CD8-positive, alpha-beta memory T cell (primary cell): ENCODE measurements at regions not wholly inside any gene's neighbourhood (a gene's known extent, or its start where the extent isn't known, plus 50 kb on each side); places are given as distances from the start of the nearest gene placed in this dataset.

Source experiments
- CTCF ChIA-PET: fragments of 350-600 bp; sonication (Branson Sonifier 250); formaldehyde crosslinking; loops from one replicate; lab custom pipeline; 2021; ENCODE audit warnings: antibody characterized with exemption; lab: Charles Lee
- POLR2A ChIA-PET: fragments of 350-600 bp; sonication (Branson Sonifier 250); formaldehyde crosslinking; loops from one replicate; lab custom pipeline; 2021; ENCODE audit warnings: antibody characterized with exemption; lab: Charles Lee
- DNase-seq, 5 donors: peaks; one replicate each; pipeline versions ENCODE4 v3.0.0 to v3.0.0-alpha.2; 2020 to 2022; ENCODE audit warnings: mixed read lengths in 1 of 5
- H3K27ac ChIP-seq: one replicate; pipeline ENCODE4 v1.7.0; 2013; ENCODE audit warnings: low read depth, mild to moderate bottlenecking, low read length, moderate library complexity
- H3K27me3 ChIP-seq: 2 replicates; pipeline ENCODE4 v1.7.0; 2013; ENCODE audit warnings: low read length, mild to moderate bottlenecking; ENCODE audit not compliant: insufficient read depth, poor library complexity, severe bottlenecking
- H3K36me3 ChIP-seq: 2 replicates; pipeline ENCODE4 v1.7.0; 2013; ENCODE audit warnings: mild to moderate bottlenecking, low read length, moderate library complexity; ENCODE audit not compliant: insufficient read depth
- H3K4me1 ChIP-seq: 2 replicates; pipeline ENCODE4 v1.7.0; 2013; ENCODE audit warnings: mild to moderate bottlenecking, low read length, moderate library complexity; ENCODE audit not compliant: insufficient read depth
- H3K4me3 ChIP-seq: 2 replicates; pipeline ENCODE4 v1.7.0; 2013; ENCODE audit warnings: mild to moderate bottlenecking, low read length
- H3K9me3 ChIP-seq: 2 replicates; pipeline ENCODE4 v1.7.0; 2013; ENCODE audit warnings: mild to moderate bottlenecking, low read length
- H3K27ac Mint-ChIP-seq, 8 donors: one replicate each; pipeline ENCODE4 v1.8.0; 2020 to 2021; ENCODE audit warnings: mixed read lengths in 8 of 8, mild to moderate bottlenecking in 6 of 8, inconsistent platforms in 3 of 8, moderate library complexity in 3 of 8
- H3K27me3 Mint-ChIP-seq, 2 donors: one replicate each; pipeline ENCODE4 v1.8.0; 2020 to 2021; ENCODE audit warnings: mixed read lengths in 2 of 2, mild to moderate bottlenecking in 1 of 2, moderate library complexity in 1 of 2
- H3K36me3 Mint-ChIP-seq, 3 donors: one replicate each; pipeline ENCODE4 v1.8.0; 2020 to 2021; ENCODE audit warnings: mixed read lengths in 3 of 3, inconsistent platforms in 1 of 3, mild to moderate bottlenecking in 1 of 3
- H3K4me1 Mint-ChIP-seq, 3 donors: one replicate each; pipeline ENCODE4 v1.8.0; 2020 to 2021; ENCODE audit warnings: mixed read lengths in 3 of 3, inconsistent platforms in 1 of 3, mild to moderate bottlenecking in 1 of 3
- H3K4me3 Mint-ChIP-seq, 7 donors: one replicate each; pipeline ENCODE4 v1.8.0; 2020 to 2021; ENCODE audit warnings: mixed read lengths in 7 of 7, mild to moderate bottlenecking in 6 of 7, moderate library complexity in 4 of 7, inconsistent platforms in 2 of 7
- H3K9me3 Mint-ChIP-seq, 5 donors: one replicate each; pipeline ENCODE4 v1.8.0; 2020 to 2022; ENCODE audit warnings: mixed read lengths in 5 of 5, mild to moderate bottlenecking in 3 of 5, moderate library complexity in 2 of 5, inconsistent platforms in 1 of 5

GRCh38 chr6:12384357-12384912, 94.3 kb downstream of the EDN1 start:
- Mint-ChIP-seq H3K27me3 (peaks cover 9% of the 10 kb centered on the region in 2 donors), H3K4me1 (no peaks in the 10 kb centered on the region), H3K27ac (no peak overlapping the region), H3K36me3 (no peaks in the 10 kb centered on the region), H3K4me3 (no peak overlapping the region), H3K9me3 (peaks cover 0 to 3% (median 0%) of the 10 kb centered on the region in 5 donors)
- Histone ChIP-seq H3K4me3 (no peak overlapping the region), H3K27me3 (no peaks in the 10 kb centered on the region), H3K27ac (no peak overlapping the region), H3K4me1 (no peaks in the 10 kb centered on the region), H3K9me3 (no peaks in the 10 kb centered on the region), H3K36me3 (no peaks in the 10 kb centered on the region)
- CTCF ChIA-PET = no interaction called here
- POLR2A ChIA-PET = no interaction called here
- DNase-seq = no peak

- Histone ChIP-seq H3K27me3 (no peaks in the 10 kb centered on the region), H3K9me3 (no peaks in the 10 kb centered on the region), H3K4me3 (no peak overlapping the region), H3K36me3 (no peaks in the 10 kb centered on the region), H3K27ac (no peak overlapping the region), H3K4me1 (no peaks in the 10 kb centered on the region)
- Mint-ChIP-seq H3K27me3 (peaks cover 9% of the 10 kb centered on the region in 2 donors), H3K4me3 (no peak overlapping the region), H3K36me3 (no peaks in the 10 kb centered on the region), H3K27ac (no peak overlapping the region), H3K9me3 (peaks cover 0 to 3% (median 0%) of the 10 kb centered on the region in 5 donors), H3K4me1 (no peaks in the 10 kb centered on the region)
- ChIA-PET POLR2A (no interaction called here), CTCF (no interaction called here)
- DNase-seq = no peak
Observed at GRCh38 chr6:12385316-12385715, 95.2 kb downstream of the EDN1 start.

GRCh38 chr6:12386816-12387215, 96.7 kb downstream of the EDN1 start:
- ChIA-PET POLR2A (no interaction called here), CTCF (no interaction called here)
- H3K4me1 Mint-ChIP-seq = no peaks in the 10 kb centered on the region
- no peak overlapping the region for H3K27ac Mint-ChIP-seq
- H3K4me3 Mint-ChIP-seq = no peak overlapping the region
- Histone ChIP-seq H3K4me1 (no peaks in the 10 kb centered on the region), H3K27me3 (no peaks in the 10 kb centered on the region), H3K9me3 (no peaks in the 10 kb centered on the region), H3K27ac (no peak overlapping the region), H3K36me3 (no peaks in the 10 kb centered on the region), H3K4me3 (no peak overlapping the region)
- DNase-seq = no peak
- peaks cover 0 to 3% (median 0%) of the 10 kb centered on the region in 5 donors for H3K9me3 Mint-ChIP-seq
- peaks cover 9 to 10% of the 10 kb centered on the region in 2 donors for H3K27me3 Mint-ChIP-seq
- no peaks in the 10 kb centered on the region for H3K36me3 Mint-ChIP-seq

- DNase-seq = no peak
- Mint-ChIP-seq H3K9me3 (peaks cover 0 to 3% (median 0%) of the 10 kb centered on the region in 5 donors), H3K4me1 (no peaks in the 10 kb centered on the region), H3K4me3 (no peak overlapping the region), H3K27ac (no peak overlapping the region), H3K27me3 (peaks cover 6 to 18% of the 10 kb centered on the region in 2 donors), H3K36me3 (no peaks in the 10 kb centered on the region)
- Histone ChIP-seq H3K4me1 (no peaks in the 10 kb centered on the region), H3K36me3 (no peaks in the 10 kb centered on the region), H3K27ac (no peak overlapping the region), H3K27me3 (no peaks in the 10 kb centered on the region), H3K9me3 (no peaks in the 10 kb centered on the region), H3K4me3 (no peak overlapping the region)
- ChIA-PET CTCF (no interaction called here), POLR2A (no interaction called here)
Observed at GRCh38 chr6:12391472-12391871, 101.3 kb downstream of the EDN1 start.

GRCh38 chr6:12392490-12392889, 102.3 kb downstream of the EDN1 start:
- H3K27ac ChIP-seq = no peak overlapping the region
- POLR2A ChIA-PET = no interaction called here
- H3K9me3 Mint-ChIP-seq = peaks cover 0 to 3% (median 0%) of the 10 kb centered on the region in 5 donors

GRCh38 chr6:12393100-12393499, 102.9 kb downstream of the EDN1 start:
- CTCF ChIA-PET = no interaction called here

More at GRCh38 chr6:12392490-12392889, 102.3 kb downstream of the EDN1 start:
- Histone ChIP-seq H3K4me1 (no peaks in the 10 kb centered on the region), H3K27me3 (no peaks in the 10 kb centered on the region), H3K9me3 (no peaks in the 10 kb centered on the region), H3K4me3 (no peak overlapping the region), H3K36me3 (no peaks in the 10 kb centered on the region)
- CTCF ChIA-PET = no interaction called here
- H3K4me1 Mint-ChIP-seq = no peaks in the 10 kb centered on the region
- no peak for DNase-seq
- no peak overlapping the region for H3K4me3 Mint-ChIP-seq
- H3K36me3 Mint-ChIP-seq = no peaks in the 10 kb centered on the region
- H3K27ac Mint-ChIP-seq = no peak overlapping the region
- H3K27me3 Mint-ChIP-seq = peaks cover 3 to 13% of the 10 kb centered on the region in 2 donors

GRCh38 chr6:12394170-12394569, 104.0 kb downstream of the EDN1 start:
- peaks cover 0 to 3% (median 0%) of the 10 kb centered on the region in 5 donors for H3K9me3 Mint-ChIP-seq
- Histone ChIP-seq H3K27ac (no peak overlapping the region), H3K27me3 (no peaks in the 10 kb centered on the region), H3K36me3 (no peaks in the 10 kb centered on the region), H3K9me3 (no peaks in the 10 kb centered on the region), H3K4me3 (no peak overlapping the region), H3K4me1 (no peaks in the 10 kb centered on the region)
- no peak overlapping the region for H3K4me3 Mint-ChIP-seq
- H3K4me1 Mint-ChIP-seq = no peaks in the 10 kb centered on the region
- POLR2A ChIA-PET = no interaction called here
- H3K36me3 Mint-ChIP-seq = no peaks in the 10 kb centered on the region
- no peak overlapping the region for H3K27ac Mint-ChIP-seq
- peaks cover 3 to 17% of the 10 kb centered on the region in 2 donors for H3K27me3 Mint-ChIP-seq
- CTCF ChIA-PET = no interaction called here
- DNase-seq = no peak

More at GRCh38 chr6:12393100-12393499, 102.9 kb downstream of the EDN1 start:
- no peaks in the 10 kb centered on the region for H3K36me3 Mint-ChIP-seq
- H3K9me3 Mint-ChIP-seq = peaks cover 0 to 4% (median 0%) of the 10 kb centered on the region in 5 donors
- no peak for DNase-seq
- no peak overlapping the region for H3K27ac ChIP-seq
- H3K4me3 ChIP-seq = no peak overlapping the region
- no peaks in the 10 kb centered on the region for H3K27me3 ChIP-seq
- no peak overlapping the region for H3K27ac Mint-ChIP-seq
- H3K4me1 Mint-ChIP-seq = no peaks in the 10 kb centered on the region
- no peak overlapping the region for H3K4me3 Mint-ChIP-seq
- POLR2A ChIA-PET = no interaction called here
- peaks cover 3 to 19% of the 10 kb centered on the region in 2 donors for H3K27me3 Mint-ChIP-seq
- no peaks in the 10 kb centered on the region for H3K4me1 ChIP-seq
- no peaks in the 10 kb centered on the region for H3K36me3 ChIP-seq
- no peaks in the 10 kb centered on the region for H3K9me3 ChIP-seq

- Mint-ChIP-seq H3K4me1 (no peaks in the 10 kb centered on the region), H3K27me3 (peaks cover 3 to 15% of the 10 kb centered on the region in 2 donors), H3K9me3 (peaks cover 0 to 2% (median 0%) of the 10 kb centered on the region in 5 donors), H3K4me3 (no peak overlapping the region), H3K36me3 (no peaks in the 10 kb centered on the region), H3K27ac (no peak overlapping the region)
- Histone ChIP-seq H3K36me3 (no peaks in the 10 kb centered on the region), H3K27me3 (no peaks in the 10 kb centered on the region), H3K4me3 (no peak overlapping the region), H3K27ac (no peak overlapping the region), H3K4me1 (no peaks in the 10 kb centered on the region), H3K9me3 (no peaks in the 10 kb centered on the region)
- POLR2A ChIA-PET = no interaction called here
- CTCF ChIA-PET = no interaction called here
- DNase-seq = no peak
Observed at GRCh38 chr6:12395898-12396297, 105.7 kb downstream of the EDN1 start.
